HEK293 (cell line): ENCODE measurements at regions not wholly inside any gene's neighbourhood (a gene's known extent, or its start where the extent isn't known, plus 50 kb on each side); places are given as distances from the start of the nearest gene placed in this dataset.

ENCODE experiments used
- ZBTB11 ChIP-seq: fragments of 450-650 bp; formaldehyde crosslinking; conservative IDR thresholded peaks from 2 replicates; pipeline ENCODE4 v1.5.1; 2016; ENCODE audit warnings: low read depth, missing biosample characterization, missing genetic modification characterization
- ZNF138 ChIP-seq: fragments of 450-650 bp; formaldehyde crosslinking; IDR thresholded peaks from 2 replicates; pipeline ENCODE4 v1.5.1; 2016; ENCODE audit warnings: missing biosample characterization, missing genetic modification characterization, borderline replicate concordance
- ZNF23 ChIP-seq: fragments of 450-650 bp; formaldehyde crosslinking; IDR thresholded peaks from 2 replicates; pipeline ENCODE4 v1.5.1; 2016; ENCODE audit warnings: missing biosample characterization, missing genetic modification characterization, borderline replicate concordance
- ZNF274 ChIP-seq, 2 experiments: fragments of 200-500 bp in 1 of 2; fragments of 450-650 bp in 1 of 2; sonication (Bioruptor generic) in 1 of 2; formaldehyde crosslinking in 1 of 2; IDR thresholded peaks; 2 replicates each; pipeline versions ENCODE4 v1.5.1 to v1.6.1; 2014 to 2016; ENCODE audit warnings: borderline replicate concordance in 1 of 2, inconsistent platforms in 1 of 2, low read length in 1 of 2, missing biosample characterization in 1 of 2, missing genetic modification characterization in 1 of 2
- ZNF280D ChIP-seq: fragments of 450-650 bp; formaldehyde crosslinking; IDR thresholded peaks from 2 replicates; pipeline ENCODE4 v1.5.1; 2016; ENCODE audit warnings: missing biosample characterization, missing genetic modification characterization
- ZNF548 ChIP-seq: fragments of 450-650 bp; formaldehyde crosslinking; IDR thresholded peaks from 2 replicates; pipeline ENCODE4 v1.5.1; 2016; ENCODE audit warnings: missing biosample characterization, missing genetic modification characterization
- ZNF654 ChIP-seq: fragments of 450-650 bp; formaldehyde crosslinking; IDR thresholded peaks from 2 replicates; pipeline ENCODE4 v1.5.1; 2016; ENCODE audit warnings: low read depth, missing biosample characterization, missing genetic modification characterization
- ZNF777 ChIP-seq: fragments of 450-650 bp; formaldehyde crosslinking; IDR thresholded peaks from 2 replicates; pipeline ENCODE4 v1.5.1; 2017; ENCODE audit warnings: missing biosample characterization, missing genetic modification characterization, borderline replicate concordance
- TF ChIP-seq, protein P1 (sequence below): fragments of 450-650 bp; formaldehyde crosslinking; IDR thresholded peaks from 2 replicates; pipeline ENCODE4 v1.5.1; 2016; ENCODE audit warnings: missing biosample characterization, missing genetic modification characterization
- TF ChIP-seq, protein P2 (sequence below): fragments of 450-650 bp; formaldehyde crosslinking; IDR thresholded peaks from 2 replicates; pipeline ENCODE4 v1.5.1; 2016; ENCODE audit warnings: missing biosample characterization, missing genetic modification characterization

DNA sequence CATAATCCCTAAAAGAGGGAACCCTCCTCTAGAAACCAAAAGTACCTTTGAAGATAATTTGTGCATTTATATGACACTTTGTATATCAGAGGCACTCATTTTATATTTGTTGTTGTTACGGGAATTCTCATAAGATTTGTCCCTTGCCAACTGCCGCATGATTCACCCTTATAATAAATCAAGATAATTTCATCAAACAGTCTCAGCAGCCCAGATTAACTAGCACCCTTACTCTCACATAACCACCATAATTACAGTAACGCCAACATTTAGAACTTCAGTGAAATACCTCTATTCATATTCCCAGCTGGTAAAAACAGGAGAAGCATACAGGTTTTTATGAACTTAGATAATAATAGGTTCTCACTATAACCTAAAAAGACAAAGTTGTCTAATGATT, 271.9 kb downstream of the LRRC3B start:
- TF ChIP-seq ZNF138 (no peak), ZNF274 (IDR thresholded peaks at IDR 0.05; ENCODE audit: low read length) (no peak), ZNF274 (tag by site-specific recombination; IDR thresholded peaks at IDR 0.05; ENCODE audit: borderline replicate concordance) (no peak), ZNF777 (tag by site-specific recombination) (no peak), ZNF280D (tag by site-specific recombination) (no peak), ZNF548 (tag by site-specific recombination) (no peak), ZBTB11 (tag by site-specific recombination) (no peak), ZNF654 (tag by site-specific recombination) (no peak), ZNF23 (tag by site-specific recombination) (no peak)
- TF ChIP-seq, protein P1, sequence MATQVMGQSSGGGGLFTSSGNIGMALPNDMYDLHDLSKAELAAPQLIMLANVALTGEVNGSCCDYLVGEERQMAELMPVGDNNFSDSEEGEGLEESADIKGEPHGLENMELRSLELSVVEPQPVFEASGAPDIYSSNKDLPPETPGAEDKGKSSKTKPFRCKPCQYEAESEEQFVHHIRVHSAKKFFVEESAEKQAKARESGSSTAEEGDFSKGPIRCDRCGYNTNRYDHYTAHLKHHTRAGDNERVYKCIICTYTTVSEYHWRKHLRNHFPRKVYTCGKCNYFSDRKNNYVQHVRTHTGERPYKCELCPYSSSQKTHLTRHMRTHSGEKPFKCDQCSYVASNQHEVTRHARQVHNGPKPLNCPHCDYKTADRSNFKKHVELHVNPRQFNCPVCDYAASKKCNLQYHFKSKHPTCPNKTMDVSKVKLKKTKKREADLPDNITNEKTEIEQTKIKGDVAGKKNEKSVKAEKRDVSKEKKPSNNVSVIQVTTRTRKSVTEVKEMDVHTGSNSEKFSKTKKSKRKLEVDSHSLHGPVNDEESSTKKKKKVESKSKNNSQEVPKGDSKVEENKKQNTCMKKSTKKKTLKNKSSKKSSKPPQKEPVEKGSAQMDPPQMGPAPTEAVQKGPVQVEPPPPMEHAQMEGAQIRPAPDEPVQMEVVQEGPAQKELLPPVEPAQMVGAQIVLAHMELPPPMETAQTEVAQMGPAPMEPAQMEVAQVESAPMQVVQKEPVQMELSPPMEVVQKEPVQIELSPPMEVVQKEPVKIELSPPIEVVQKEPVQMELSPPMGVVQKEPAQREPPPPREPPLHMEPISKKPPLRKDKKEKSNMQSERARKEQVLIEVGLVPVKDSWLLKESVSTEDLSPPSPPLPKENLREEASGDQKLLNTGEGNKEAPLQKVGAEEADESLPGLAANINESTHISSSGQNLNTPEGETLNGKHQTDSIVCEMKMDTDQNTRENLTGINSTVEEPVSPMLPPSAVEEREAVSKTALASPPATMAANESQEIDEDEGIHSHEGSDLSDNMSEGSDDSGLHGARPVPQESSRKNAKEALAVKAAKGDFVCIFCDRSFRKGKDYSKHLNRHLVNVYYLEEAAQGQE (tag by site-specific recombination) = no peak
- TF ChIP-seq, protein P2, sequence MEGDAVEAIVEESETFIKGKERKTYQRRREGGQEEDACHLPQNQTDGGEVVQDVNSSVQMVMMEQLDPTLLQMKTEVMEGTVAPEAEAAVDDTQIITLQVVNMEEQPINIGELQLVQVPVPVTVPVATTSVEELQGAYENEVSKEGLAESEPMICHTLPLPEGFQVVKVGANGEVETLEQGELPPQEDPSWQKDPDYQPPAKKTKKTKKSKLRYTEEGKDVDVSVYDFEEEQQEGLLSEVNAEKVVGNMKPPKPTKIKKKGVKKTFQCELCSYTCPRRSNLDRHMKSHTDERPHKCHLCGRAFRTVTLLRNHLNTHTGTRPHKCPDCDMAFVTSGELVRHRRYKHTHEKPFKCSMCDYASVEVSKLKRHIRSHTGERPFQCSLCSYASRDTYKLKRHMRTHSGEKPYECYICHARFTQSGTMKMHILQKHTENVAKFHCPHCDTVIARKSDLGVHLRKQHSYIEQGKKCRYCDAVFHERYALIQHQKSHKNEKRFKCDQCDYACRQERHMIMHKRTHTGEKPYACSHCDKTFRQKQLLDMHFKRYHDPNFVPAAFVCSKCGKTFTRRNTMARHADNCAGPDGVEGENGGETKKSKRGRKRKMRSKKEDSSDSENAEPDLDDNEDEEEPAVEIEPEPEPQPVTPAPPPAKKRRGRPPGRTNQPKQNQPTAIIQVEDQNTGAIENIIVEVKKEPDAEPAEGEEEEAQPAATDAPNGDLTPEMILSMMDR = no peak
